ENCODE measurements at regions not wholly inside any gene's neighbourhood (a gene's known extent, or its start where the extent isn't known, plus 50 kb on each side); places are given as distances from the start of the nearest gene placed in this dataset.

GRCh38 chr2:44840503-44840850, 101.0 kb upstream of the SIX3 start:
- Histone ChIP-seq H3K27ac (no peak overlapping the region), H3K36me3 (no peaks in the 10 kb centered on the region), H3K4me1 (no peaks in the 10 kb centered on the region), H3K27me3 (no peaks in the 10 kb centered on the region), H3K9me3 (no peaks in the 10 kb centered on the region), H3K9ac (ENCODE audit: low read depth in 2 of 2, low read length in 2 of 2) (no peak overlapping the region), H3K4me3 (no peak overlapping the region)
- TF ChIP-seq CTCF (IDR thresholded peaks at IDR 0.05) = no peak
- intact Hi-C loops (cut with DNase I) = no loop called here
- peak; percentile 7 for DNase-seq

DNA sequence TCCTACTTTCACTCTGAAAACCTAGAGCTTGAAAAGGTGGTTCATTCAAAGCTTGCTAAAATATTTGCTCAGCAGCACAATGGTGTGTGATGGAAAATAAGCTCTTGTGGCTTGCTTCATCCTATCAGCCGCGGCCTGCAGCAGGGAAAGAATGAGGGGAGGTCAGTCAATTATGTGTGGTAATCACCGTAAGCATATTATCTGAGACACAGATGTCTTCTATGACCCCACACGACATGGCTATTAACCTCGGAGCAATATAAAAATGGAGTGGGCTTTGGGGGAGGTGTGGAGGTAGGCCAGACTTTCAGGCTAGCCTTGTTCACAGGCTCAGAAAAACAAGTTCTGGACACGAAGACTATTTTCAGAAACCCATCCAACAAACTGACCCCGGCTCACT, 98.4 kb upstream of the SIX3 start:
- no peaks in the 10 kb centered on the region for H3K27me3 ChIP-seq
- intact Hi-C loops (cut with DNase I) = no loop called here
- no peak for DNase-seq
- no peak overlapping the region for H3K9ac ChIP-seq (ENCODE audit: low read depth in 2 of 2, low read length in 2 of 2)
- H3K27ac ChIP-seq = no peak overlapping the region
- no peaks in the 10 kb centered on the region for H3K36me3 ChIP-seq
- TF ChIP-seq CTCF (IDR thresholded peaks at IDR 0.05) = no peak
- no peaks in the 10 kb centered on the region for H3K9me3 ChIP-seq
- H3K4me1 ChIP-seq = no peaks in the 10 kb centered on the region
- no peak overlapping the region for H3K4me3 ChIP-seq

GRCh38 chr2:44843641-44844310, 97.7 kb upstream of the SIX3 start:
- no peak overlapping the region for H3K4me3 ChIP-seq
- intact Hi-C loops (cut with DNase I) = no loop called here
- TF ChIP-seq CTCF (IDR thresholded peaks at IDR 0.05) = no peak
- H3K4me1 ChIP-seq = no peaks in the 10 kb centered on the region
- DNase-seq = peak; percentile 16
- H3K36me3 ChIP-seq = no peaks in the 10 kb centered on the region
- no peaks in the 10 kb centered on the region for H3K27me3 ChIP-seq
- H3K27ac ChIP-seq = no peak overlapping the region
- H3K9me3 ChIP-seq = no peaks in the 10 kb centered on the region
- no peak overlapping the region for H3K9ac ChIP-seq (ENCODE audit: low read depth in 2 of 2, low read length in 2 of 2)

DNA sequence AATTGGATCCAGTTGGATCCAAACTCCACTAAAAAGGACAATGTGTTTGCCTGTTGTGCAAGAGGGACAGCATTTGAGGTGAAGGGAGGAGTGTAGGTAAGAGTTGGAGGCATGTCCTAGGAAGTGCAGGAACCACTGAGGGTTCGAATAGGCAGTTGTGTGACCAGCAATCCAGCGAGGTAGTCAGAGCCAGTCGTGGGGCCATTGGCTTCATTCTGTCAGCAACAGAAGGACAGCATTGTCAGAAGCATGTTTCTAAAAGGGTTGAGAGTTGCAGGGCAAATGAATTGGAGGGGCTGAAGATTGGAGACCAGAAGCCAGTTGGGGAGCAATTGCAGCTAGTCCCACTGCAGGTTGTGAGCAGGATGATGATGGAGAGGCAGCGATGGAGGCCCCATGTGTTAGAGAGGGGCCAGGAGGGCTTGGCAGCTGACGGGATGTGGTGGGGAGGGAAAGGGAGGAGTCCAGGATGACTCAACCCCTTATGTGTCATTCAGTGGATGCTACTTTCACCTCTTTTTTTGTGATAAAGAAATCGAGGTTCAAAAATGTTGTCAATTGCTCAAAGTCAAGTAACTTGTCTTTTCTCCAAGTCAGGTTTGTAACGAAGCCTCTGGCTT, 96.7 kb upstream of the SIX3 start:
- no peak overlapping the region for H3K27ac ChIP-seq
- no peak for TF ChIP-seq CTCF (IDR thresholded peaks at IDR 0.05)
- intact Hi-C loops (cut with DNase I) = no loop called here
- no peak for DNase-seq
- no peaks in the 10 kb centered on the region for H3K36me3 ChIP-seq
- H3K4me1 ChIP-seq = no peaks in the 10 kb centered on the region
- H3K4me3 ChIP-seq = no peak overlapping the region
- H3K27me3 ChIP-seq = no peaks in the 10 kb centered on the region
- H3K9ac ChIP-seq (ENCODE audit: low read depth in 2 of 2, low read length in 2 of 2) = no peak overlapping the region
- H3K9me3 ChIP-seq = no peaks in the 10 kb centered on the region

GRCh38 chr2:44848026-44848425, 93.5 kb upstream of the SIX3 start:
- no peak overlapping the region for H3K9ac ChIP-seq (ENCODE audit: low read depth in 2 of 2, low read length in 2 of 2)
- no peak overlapping the region for H3K4me3 ChIP-seq
- H3K9me3 ChIP-seq = no peaks in the 10 kb centered on the region
- no peak for TF ChIP-seq CTCF (IDR thresholded peaks at IDR 0.05)
- no peak for DNase-seq
- no peaks in the 10 kb centered on the region for H3K36me3 ChIP-seq
- intact Hi-C loops (cut with DNase I) = no loop called here
- no peak overlapping the region for H3K27ac ChIP-seq
- H3K4me1 ChIP-seq = no peaks in the 10 kb centered on the region
- H3K27me3 ChIP-seq = no peaks in the 10 kb centered on the region
